ENCODE measurements at regions not wholly inside any gene's neighbourhood (a gene's known extent, or its start where the extent isn't known, plus 50 kb on each side); places are given as distances from the start of the nearest gene placed in this dataset.
"Not testable (repeated sequence)": the region's sequence is repeated elsewhere in the genome, so short reads cannot be mapped to it uniquely, and the experiment has no call there.

- DNase-seq (peak in 1 of 2 donors; percentile 68), FAIRE-seq (no peak)
- WGBS, 3 donors = 35 to 62% (median 43%) methylated on average over 9 of the region's 9 CpGs
- Histone ChIP-seq H3K9me3 (ENCODE audit: control insufficient read depth in 2 of 2, insufficient read depth in 1 of 2, low read depth in 1 of 2, low read length in 1 of 2) (peaks cover 0 to 6% of the 10 kb centered on the region in 2 donors), H3K27me3 (ENCODE audit: control insufficient read depth in 3 of 3, insufficient read depth in 3 of 3, low read length in 3 of 3) (no peaks in the 10 kb centered on the region), H3K27ac (ENCODE audit: low read depth in 1 of 3, low read length in 2 of 3) (peak overlapping the region in 1 of 3 donors; percentile 68), H3K4me1 (ENCODE audit: control insufficient read depth in 3 of 3, insufficient read depth in 2 of 3, low read depth in 1 of 3, low read length in 2 of 3) (peaks cover 0 to 2% (median 0%) of the 10 kb centered on the region in 3 donors), H3K4me3 (ENCODE audit: low read depth in 1 of 3, low read length in 3 of 3) (no peak overlapping the region), H3K36me3 (ENCODE audit: control insufficient read depth in 3 of 3, insufficient read depth in 2 of 3, low read depth in 1 of 3, low read length in 3 of 3) (no peaks in the 10 kb centered on the region)
These were observed 51.9 kb upstream of the TBL1XR1 start for GRCh38 chr3:177249203-177249602.

- WGBS, 3 donors = 50 to 73% (median 68%) methylated on average over 1 of the region's 1 CpG
- H3K27ac ChIP-seq (ENCODE audit: low read depth in 1 of 3, low read length in 2 of 3) = no peak overlapping the region
- no peak overlapping the region for H3K4me3 ChIP-seq (ENCODE audit: low read depth in 1 of 3, low read length in 3 of 3)
- no peak for DNase-seq
- H3K27me3 ChIP-seq (ENCODE audit: control insufficient read depth in 3 of 3, insufficient read depth in 3 of 3, low read length in 3 of 3) = no peaks in the 10 kb centered on the region
- H3K4me1 ChIP-seq (ENCODE audit: control insufficient read depth in 3 of 3, insufficient read depth in 2 of 3, low read depth in 1 of 3, low read length in 2 of 3) = peaks cover 0 to 2% (median 0%) of the 10 kb centered on the region in 3 donors
- no peak for FAIRE-seq
- H3K36me3 ChIP-seq (ENCODE audit: control insufficient read depth in 3 of 3, insufficient read depth in 2 of 3, low read depth in 1 of 3, low read length in 3 of 3) = no peaks in the 10 kb centered on the region
- H3K9me3 ChIP-seq (ENCODE audit: control insufficient read depth in 2 of 2, insufficient read depth in 1 of 2, low read depth in 1 of 2, low read length in 1 of 2) = peaks cover 0 to 6% of the 10 kb centered on the region in 2 donors
These were observed 52.9 kb upstream of the TBL1XR1 start for GRCh38 chr3:177250151-177250550.

- peaks cover 0 to 2% (median 0%) of the 10 kb centered on the region in 3 donors for H3K4me1 ChIP-seq (ENCODE audit: control insufficient read depth in 3 of 3, insufficient read depth in 2 of 3, low read depth in 1 of 3, low read length in 2 of 3)
These were observed 54.5 kb upstream of the TBL1XR1 start for GRCh38 chr3:177251755-177252154.

GRCh38 chr3:177257006-177257405, 59.7 kb upstream of the TBL1XR1 start:
- Histone ChIP-seq H3K27ac (ENCODE audit: low read depth in 1 of 3, low read length in 2 of 3) (no peak overlapping the region), H3K4me1 (ENCODE audit: control insufficient read depth in 3 of 3, insufficient read depth in 2 of 3, low read depth in 1 of 3, low read length in 2 of 3) (no peaks in the 10 kb centered on the region), H3K4me3 (ENCODE audit: low read depth in 1 of 3, low read length in 3 of 3) (no peak overlapping the region), H3K9me3 (ENCODE audit: control insufficient read depth in 2 of 2, insufficient read depth in 1 of 2, low read depth in 1 of 2, low read length in 1 of 2) (peaks cover 0 to 3% of the 10 kb centered on the region in 2 donors), H3K36me3 (ENCODE audit: control insufficient read depth in 3 of 3, insufficient read depth in 2 of 3, low read depth in 1 of 3, low read length in 3 of 3) (no peaks in the 10 kb centered on the region), H3K27me3 (ENCODE audit: control insufficient read depth in 3 of 3, insufficient read depth in 3 of 3, low read length in 3 of 3) (no peaks in the 10 kb centered on the region)
- 75 to 88% (median 76%) methylated on average over 1 of the region's 1 CpG for WGBS, 3 donors
- DNase-seq = no peak
- FAIRE-seq = no peak

More at GRCh38 chr3:177251755-177252154, 54.5 kb upstream of the TBL1XR1 start:
- Histone ChIP-seq H3K27me3 (ENCODE audit: control insufficient read depth in 3 of 3, insufficient read depth in 3 of 3, low read length in 3 of 3) (no peaks in the 10 kb centered on the region), H3K9me3 (ENCODE audit: control insufficient read depth in 2 of 2, insufficient read depth in 1 of 2, low read depth in 1 of 2, low read length in 1 of 2) (peaks cover 0 to 6% of the 10 kb centered on the region in 2 donors), H3K36me3 (ENCODE audit: control insufficient read depth in 3 of 3, insufficient read depth in 2 of 3, low read depth in 1 of 3, low read length in 3 of 3) (no peaks in the 10 kb centered on the region), H3K4me3 (ENCODE audit: low read depth in 1 of 3, low read length in 3 of 3) (no peak overlapping the region), H3K27ac (ENCODE audit: low read depth in 1 of 3, low read length in 2 of 3) (no peak overlapping the region)
- 84 to 96% (median 91%) methylated on average over 4 of the region's 4 CpGs for WGBS, 3 donors
- FAIRE-seq (no peak), DNase-seq (no peak)

- DNase-seq (no peak), FAIRE-seq (peak; percentile 53)
- Histone ChIP-seq H3K4me1 (ENCODE audit: control insufficient read depth in 3 of 3, insufficient read depth in 2 of 3, low read depth in 1 of 3, low read length in 2 of 3) (no peaks in the 10 kb centered on the region), H3K36me3 (ENCODE audit: control insufficient read depth in 3 of 3, insufficient read depth in 2 of 3, low read depth in 1 of 3, low read length in 3 of 3) (no peaks in the 10 kb centered on the region), H3K27ac (ENCODE audit: low read depth in 1 of 3, low read length in 2 of 3) (no peak overlapping the region), H3K9me3 (ENCODE audit: control insufficient read depth in 2 of 2, insufficient read depth in 1 of 2, low read depth in 1 of 2, low read length in 1 of 2) (no peaks in the 10 kb centered on the region), H3K27me3 (ENCODE audit: control insufficient read depth in 3 of 3, insufficient read depth in 3 of 3, low read length in 3 of 3) (no peaks in the 10 kb centered on the region), H3K4me3 (ENCODE audit: low read depth in 1 of 3, low read length in 3 of 3) (no peak overlapping the region)
- WGBS, 3 donors = 77 to 86% (median 85%) methylated on average over 2 of the region's 2 CpGs
These were observed 60.3 kb upstream of the TBL1XR1 start for GRCh38 chr3:177257625-177258024.

- no peak overlapping the region for H3K27ac ChIP-seq (ENCODE audit: low read depth in 1 of 3, low read length in 2 of 3)
- no peaks in the 10 kb centered on the region for H3K9me3 ChIP-seq (ENCODE audit: control insufficient read depth in 2 of 2, insufficient read depth in 1 of 2, low read depth in 1 of 2, low read length in 1 of 2)
- no peaks in the 10 kb centered on the region for H3K4me1 ChIP-seq (ENCODE audit: control insufficient read depth in 3 of 3, insufficient read depth in 2 of 3, low read depth in 1 of 3, low read length in 2 of 3)
- no peaks in the 10 kb centered on the region for H3K27me3 ChIP-seq (ENCODE audit: control insufficient read depth in 3 of 3, insufficient read depth in 3 of 3, low read length in 3 of 3)
- WGBS, 3 donors = 85 to 94% (median 92%) methylated on average over 5 of the region's 5 CpGs
- FAIRE-seq = no peak
- no peak overlapping the region for H3K4me3 ChIP-seq (ENCODE audit: low read depth in 1 of 3, low read length in 3 of 3)
- no peaks in the 10 kb centered on the region for H3K36me3 ChIP-seq (ENCODE audit: control insufficient read depth in 3 of 3, insufficient read depth in 2 of 3, low read depth in 1 of 3, low read length in 3 of 3)
- no peak for DNase-seq
These were observed 65.1 kb upstream of the TBL1XR1 start for GRCh38 chr3:177262396-177262795.

GRCh38 chr3:177263615-177264368, 66.5 kb upstream of the TBL1XR1 start:
- H3K27ac ChIP-seq (ENCODE audit: low read depth in 1 of 3, low read length in 2 of 3) = no peak overlapping the region

GRCh38 chr3:177271811-177272501, 74.7 kb upstream of the TBL1XR1 start:
- DNase-seq; H3K4me3 ChIP-seq (ENCODE audit: low read depth in 1 of 3, low read length in 3 of 3); H3K27me3 ChIP-seq (ENCODE audit: control insufficient read depth in 3 of 3, insufficient read depth in 3 of 3, low read length in 3 of 3); H3K36me3 ChIP-seq (ENCODE audit: control insufficient read depth in 3 of 3, insufficient read depth in 2 of 3, low read depth in 1 of 3, low read length in 3 of 3); FAIRE-seq; H3K27ac ChIP-seq (ENCODE audit: low read depth in 1 of 3, low read length in 2 of 3); H3K9me3 ChIP-seq (ENCODE audit: control insufficient read depth in 2 of 2, insufficient read depth in 1 of 2, low read depth in 1 of 2, low read length in 1 of 2); H3K4me1 ChIP-seq (ENCODE audit: control insufficient read depth in 3 of 3, insufficient read depth in 2 of 3, low read depth in 1 of 3, low read length in 2 of 3): not testable (repeated sequence)
- WGBS, 3 donors = 98 to 99% (median 99%) methylated on average over 18 to 36 of the region's 36 CpGs

More at GRCh38 chr3:177263615-177264368, 66.5 kb upstream of the TBL1XR1 start:
- FAIRE-seq (no peak), DNase-seq (no peak)
- Histone ChIP-seq H3K27me3 (ENCODE audit: control insufficient read depth in 3 of 3, insufficient read depth in 3 of 3, low read length in 3 of 3) (no peaks in the 10 kb centered on the region), H3K9me3 (ENCODE audit: control insufficient read depth in 2 of 2, insufficient read depth in 1 of 2, low read depth in 1 of 2, low read length in 1 of 2) (no peaks in the 10 kb centered on the region), H3K36me3 (ENCODE audit: control insufficient read depth in 3 of 3, insufficient read depth in 2 of 3, low read depth in 1 of 3, low read length in 3 of 3) (no peaks in the 10 kb centered on the region), H3K4me1 (ENCODE audit: control insufficient read depth in 3 of 3, insufficient read depth in 2 of 3, low read depth in 1 of 3, low read length in 2 of 3) (no peaks in the 10 kb centered on the region), H3K4me3 (ENCODE audit: low read depth in 1 of 3, low read length in 3 of 3) (no peak overlapping the region)
- 70 to 82% (median 79%) methylated on average over 8 of the region's 8 CpGs for WGBS, 3 donors

Data from small intestine (tissue), 7 donors.